OCI-LY3 (cell line): ENCODE measurements at regions not wholly inside any gene's neighbourhood (a gene's known extent, or its start where the extent isn't known, plus 50 kb on each side); places are given as distances from the start of the nearest gene placed in this dataset.

ENCODE experiments used
- CTCF ChIP-seq: fragments of 200-600, 300-600 bp; sonication (generic); IDR thresholded peaks from 2 replicates; pipeline ENCODE4 v1.5.1; 2014; ENCODE audit warnings: antibody characterized with exemption, low read length, low read depth
- EZH2phosphoT487 ChIP-seq: fragments of 200-600 bp; shearing (Covaris generic); IDR thresholded peaks from 2 replicates; pipeline ENCODE4 v1.6.1; 2018; ENCODE audit warnings: antibody characterized with exemption, mixed run types, low read depth

- TF ChIP-seq CTCF: no peak
- no peak for TF ChIP-seq EZH2phosphoT487
These were observed 144.8 kb upstream of the CEP162 start for GRCh38 chr6:84372290-84372689.
